ENCODE measurements at regions not wholly inside any gene's neighbourhood (a gene's known extent, or its start where the extent isn't known, plus 50 kb on each side); places are given as distances from the start of the nearest gene placed in this dataset.

DNA sequence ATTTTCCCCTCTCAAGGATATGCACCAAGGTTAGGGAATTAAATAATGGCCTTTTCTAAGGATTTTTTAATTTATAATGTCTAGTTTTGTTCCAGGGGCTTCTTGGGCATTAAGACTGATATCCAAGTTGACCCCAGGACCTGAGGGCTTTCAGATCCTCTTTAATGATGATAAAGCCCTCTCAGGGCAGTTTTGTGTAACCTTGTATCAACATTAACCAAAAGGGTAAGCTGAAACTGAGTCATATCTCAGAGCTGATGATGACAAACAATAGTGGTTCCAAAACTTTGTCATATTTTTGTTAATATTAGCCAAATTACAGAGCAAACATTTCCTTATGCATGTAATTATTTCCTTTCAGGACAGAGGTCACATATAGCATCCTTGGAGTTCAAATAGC is 309.4 kb upstream of the MAN1A1 start:
- DNase-seq: no peak
- Mint-ChIP-seq H3K27me3 (ENCODE audit: insufficient read depth) (peaks cover 1% of the 10 kb centered on the region; the same call in 1 of the 2 replicates), H3K27ac (no peak overlapping the region), H3K9me3 (no peaks in the 10 kb centered on the region; the same call in 1 of the 2 replicates), H3K4me1 (ENCODE audit: low read depth) (no peaks in the 10 kb centered on the region), H3K36me3 (ENCODE audit: low read depth) (no peaks in the 10 kb centered on the region; the same call in 1 of the 2 replicates), H3K4me3 (no peak overlapping the region)
- TF ChIP-seq, protein P1, sequence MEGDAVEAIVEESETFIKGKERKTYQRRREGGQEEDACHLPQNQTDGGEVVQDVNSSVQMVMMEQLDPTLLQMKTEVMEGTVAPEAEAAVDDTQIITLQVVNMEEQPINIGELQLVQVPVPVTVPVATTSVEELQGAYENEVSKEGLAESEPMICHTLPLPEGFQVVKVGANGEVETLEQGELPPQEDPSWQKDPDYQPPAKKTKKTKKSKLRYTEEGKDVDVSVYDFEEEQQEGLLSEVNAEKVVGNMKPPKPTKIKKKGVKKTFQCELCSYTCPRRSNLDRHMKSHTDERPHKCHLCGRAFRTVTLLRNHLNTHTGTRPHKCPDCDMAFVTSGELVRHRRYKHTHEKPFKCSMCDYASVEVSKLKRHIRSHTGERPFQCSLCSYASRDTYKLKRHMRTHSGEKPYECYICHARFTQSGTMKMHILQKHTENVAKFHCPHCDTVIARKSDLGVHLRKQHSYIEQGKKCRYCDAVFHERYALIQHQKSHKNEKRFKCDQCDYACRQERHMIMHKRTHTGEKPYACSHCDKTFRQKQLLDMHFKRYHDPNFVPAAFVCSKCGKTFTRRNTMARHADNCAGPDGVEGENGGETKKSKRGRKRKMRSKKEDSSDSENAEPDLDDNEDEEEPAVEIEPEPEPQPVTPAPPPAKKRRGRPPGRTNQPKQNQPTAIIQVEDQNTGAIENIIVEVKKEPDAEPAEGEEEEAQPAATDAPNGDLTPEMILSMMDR (IDR thresholded peaks at IDR 0.05): no peak

DNA sequence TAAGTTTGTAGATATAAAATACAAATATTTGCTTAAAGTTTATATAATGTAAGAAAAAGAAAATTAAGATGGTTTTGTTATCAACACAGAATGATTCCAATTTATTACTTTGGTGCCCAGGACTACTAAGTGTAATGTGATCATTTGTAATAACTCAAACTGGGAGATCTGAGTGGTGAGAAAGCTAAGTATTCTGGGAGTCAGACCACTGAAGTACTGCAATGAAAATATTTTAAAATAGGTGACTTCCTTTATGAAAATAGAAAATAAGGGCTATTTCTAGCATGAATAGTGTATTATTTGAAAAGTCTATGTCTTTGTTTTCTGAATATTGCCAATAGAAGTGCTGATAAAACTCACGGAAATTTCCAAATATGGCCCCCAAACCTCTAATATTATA is 305.6 kb upstream of the MAN1A1 start:
- Mint-ChIP-seq H3K4me1 (ENCODE audit: low read depth) (no peaks in the 10 kb centered on the region), H3K27me3 (ENCODE audit: insufficient read depth) (no peaks in the 10 kb centered on the region; the same call in 1 of the 2 replicates), H3K27ac (no peak overlapping the region), H3K4me3 (no peak overlapping the region), H3K36me3 (ENCODE audit: low read depth) (no peaks in the 10 kb centered on the region; the same call in 1 of the 2 replicates), H3K9me3 (no peaks in the 10 kb centered on the region; the same call in 1 of the 2 replicates)
- TF ChIP-seq, protein P1 (IDR thresholded peaks at IDR 0.05): no peak
- no peak for DNase-seq

DNA sequence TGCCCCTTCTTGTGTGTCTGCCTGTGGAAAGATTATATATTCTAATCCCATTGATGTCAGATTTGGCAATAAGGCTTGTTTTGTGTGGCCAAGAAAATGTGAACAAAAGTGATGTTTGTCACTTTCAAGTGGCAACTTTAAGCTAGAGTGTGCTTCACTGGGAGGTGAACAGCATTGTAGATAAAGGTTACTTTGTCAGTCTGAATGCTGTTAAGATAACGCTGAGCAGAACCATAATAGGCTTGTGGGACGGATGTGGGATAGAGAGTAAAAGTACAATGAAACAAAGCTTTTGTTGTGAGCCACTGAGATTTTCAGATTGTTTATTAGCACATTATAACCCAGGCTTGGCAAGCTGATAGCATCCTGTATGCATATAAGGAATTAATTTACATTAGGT is 303.8 kb upstream of the MAN1A1 start:
- H3K27ac Mint-ChIP-seq: no peak overlapping the region
- H3K4me3 Mint-ChIP-seq: no peak overlapping the region
- TF ChIP-seq, protein P1 (IDR thresholded peaks at IDR 0.05): no peak
- no peaks in the 10 kb centered on the region for H3K4me1 Mint-ChIP-seq (ENCODE audit: low read depth)
- H3K27me3 Mint-ChIP-seq (ENCODE audit: insufficient read depth): no peaks in the 10 kb centered on the region; the same call in 1 of the 2 replicates
- DNase-seq: no peak
- H3K9me3 Mint-ChIP-seq: no peaks in the 10 kb centered on the region; the same call in 1 of the 2 replicates
- H3K36me3 Mint-ChIP-seq (ENCODE audit: low read depth): no peaks in the 10 kb centered on the region; the same call in 1 of the 2 replicates

DNA sequence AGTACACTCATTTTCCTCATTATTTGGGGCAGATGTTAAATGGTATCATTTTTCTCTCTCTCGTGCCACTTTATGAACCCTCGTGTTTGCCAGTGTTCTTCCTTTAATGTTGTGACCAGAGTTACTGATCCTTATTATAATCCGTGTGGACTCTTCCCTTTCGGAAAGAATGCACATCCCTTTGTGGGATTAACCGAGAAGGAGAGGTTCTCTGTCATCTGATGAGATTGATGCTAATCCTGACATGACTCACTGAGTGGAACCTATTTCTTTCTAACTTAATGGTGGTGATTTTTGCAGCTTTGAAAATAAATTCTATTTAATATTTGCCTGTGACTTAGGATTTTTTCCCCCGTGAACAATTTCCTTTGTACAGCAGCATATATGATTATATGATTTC is 300.0 kb upstream of the MAN1A1 start:
- Mint-ChIP-seq H3K36me3 (ENCODE audit: low read depth) (no peaks in the 10 kb centered on the region), H3K4me3 (no peak overlapping the region), H3K9me3 (no peaks in the 10 kb centered on the region; the same call in 1 of the 2 replicates), H3K27ac (no peak overlapping the region), H3K4me1 (ENCODE audit: low read depth) (no peaks in the 10 kb centered on the region), H3K27me3 (ENCODE audit: insufficient read depth) (no peaks in the 10 kb centered on the region; the same call in 1 of the 2 replicates)
- no peak for DNase-seq
- TF ChIP-seq, protein P1 (IDR thresholded peaks at IDR 0.05): no peak

DNA sequence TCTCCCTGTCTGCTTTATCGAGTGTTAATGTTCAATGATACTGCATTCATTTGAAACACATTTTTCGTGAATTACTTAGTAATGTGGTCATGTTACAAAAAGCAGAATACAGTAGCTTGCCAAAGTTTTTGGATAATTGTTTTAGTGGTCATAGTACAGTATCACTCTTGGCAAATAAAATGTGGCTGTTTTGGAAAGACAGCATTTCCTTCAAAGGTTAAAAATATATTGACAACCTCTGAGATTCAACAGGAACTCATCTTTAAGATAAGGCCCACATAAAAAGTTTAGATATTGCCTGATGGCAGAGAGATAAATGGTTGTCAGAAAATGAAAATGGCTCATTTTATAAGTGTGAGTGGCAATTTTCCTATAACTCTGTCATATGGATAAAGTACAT is 297.7 kb upstream of the MAN1A1 start:
- no peaks in the 10 kb centered on the region; the same call in 1 of the 2 replicates for H3K27me3 Mint-ChIP-seq (ENCODE audit: insufficient read depth)
- H3K9me3 Mint-ChIP-seq: peaks cover 3% of the 10 kb centered on the region; the same call in 1 of the 2 replicates
- H3K36me3 Mint-ChIP-seq (ENCODE audit: low read depth): no peaks in the 10 kb centered on the region
- DNase-seq: no peak
- H3K27ac Mint-ChIP-seq: no peak overlapping the region
- TF ChIP-seq, protein P1 (IDR thresholded peaks at IDR 0.05): no peak
- no peaks in the 10 kb centered on the region for H3K4me1 Mint-ChIP-seq (ENCODE audit: low read depth)
- no peak overlapping the region for H3K4me3 Mint-ChIP-seq

Data from HFFc6 (cell line).